IMR-90 (cell line): ENCODE measurements at regions not wholly inside any gene's neighbourhood (a gene's known extent, or its start where the extent isn't known, plus 50 kb on each side); places are given as distances from the start of the nearest gene placed in this dataset.

Experiments
- ATAC-seq: fragments of 200-7000 bp; cut with Tn5 transposase; 2 replicates; pipeline ENCODE4 v1.9.1; 2020; ENCODE audit warnings: low read depth, mild to moderate bottlenecking, moderate library complexity
- BruUV-seq: library from RNA; stranded (reverse); fragments of 400-500 nt; replicated peaks from 2 replicates; lab custom pipeline; 2021; lab: Mats Ljungman, UMichigan
- CTCF ChIA-PET: fragments of 300-600 bp; formaldehyde crosslinking; extraction: SDS; loops from one replicate; lab custom pipeline; 2021; ENCODE audit warnings: antibody characterized with exemption; lab: Yijun Ruan, JAX
- POLR2A ChIA-PET: fragments of 300-600 bp; sonication (Branson Sonifier 250); formaldehyde crosslinking; loops from one replicate; lab custom pipeline; 2022; ENCODE audit warnings: antibody characterized with exemption; ENCODE audit not compliant: unreplicated experiment; lab: Charles Lee
- DNase-seq: peaks from one replicate; pipeline ENCODE4 v3.0.0; 2013
- H2AFZ ChIP-seq: replicated peaks from 2 replicates; pipeline ENCODE3; 2013; ENCODE audit warnings: low read length, mild to moderate bottlenecking; ENCODE audit not compliant: poor library complexity
- H2AK5ac ChIP-seq: 2 replicates; pipeline ENCODE4 v1.6.1; 2013; ENCODE audit warnings: low read depth, low read length, inconsistent platforms
- H2AK9ac ChIP-seq: replicated peaks from 2 replicates; pipeline ENCODE3; 2013; ENCODE audit warnings: mild to moderate bottlenecking, low read depth, low read length, moderate library complexity; ENCODE audit not compliant: poor library complexity
- H2BK120ac ChIP-seq: 2 replicates; pipeline ENCODE4 v1.6.1; 2013; ENCODE audit warnings: low read depth, low read length, inconsistent platforms
- H2BK15ac ChIP-seq: 3 replicates; pipeline ENCODE4 v1.6.1; 2013; ENCODE audit warnings: low read depth, low read length, inconsistent platforms
- H2BK20ac ChIP-seq: 2 replicates; pipeline ENCODE4 v1.6.1; 2013; ENCODE audit warnings: low read depth, mild to moderate bottlenecking, inconsistent platforms, low read length, moderate library complexity
- H2BK5ac ChIP-seq: 2 replicates; pipeline ENCODE4 v1.6.1; 2013; ENCODE audit warnings: mild to moderate bottlenecking, low read depth, low read length, inconsistent platforms; ENCODE audit not compliant: poor library complexity, severe bottlenecking
- H3K14ac ChIP-seq: replicated peaks from 2 replicates; pipeline ENCODE4 v1.6.1; 2013; ENCODE audit warnings: low read depth, low read length, inconsistent platforms
- H3K18ac ChIP-seq: 2 replicates; pipeline ENCODE4 v1.6.1; 2013; ENCODE audit warnings: low read depth, low read length, control low read depth
- H3K23ac ChIP-seq: 2 replicates; pipeline ENCODE4 v1.6.1; 2013; ENCODE audit warnings: low read depth, low read length, inconsistent platforms
- H3K27ac ChIP-seq: 2 replicates; pipeline ENCODE4 v1.5.1; 2013; ENCODE audit warnings: mild to moderate bottlenecking, control low read depth, low read length; ENCODE audit not compliant: insufficient read depth
- H3K27me3 ChIP-seq: 2 replicates; pipeline ENCODE4 v1.6.1; 2013; ENCODE audit warnings: low read length; ENCODE audit not compliant: control insufficient read depth, insufficient read depth
- H3K36me3 ChIP-seq: 2 replicates; pipeline ENCODE4 v1.6.1; 2013; ENCODE audit warnings: low read length, mixed read lengths; ENCODE audit not compliant: control insufficient read depth, insufficient read depth
- H3K4ac ChIP-seq: 2 replicates; pipeline ENCODE4 v1.6.1; 2013; ENCODE audit warnings: low read depth, low read length, inconsistent platforms
- H3K4me1 ChIP-seq: 2 replicates; pipeline ENCODE4 v1.6.1; 2013; ENCODE audit warnings: low read length, mixed read lengths; ENCODE audit not compliant: control insufficient read depth, insufficient read depth
- H3K4me2 ChIP-seq: 2 replicates; pipeline ENCODE4 v1.6.1; 2013; ENCODE audit warnings: low read depth, mild to moderate bottlenecking, control low read depth, low read length, moderate library complexity
- H3K4me3 ChIP-seq: 2 replicates; pipeline ENCODE4 v1.5.1; 2013; ENCODE audit warnings: low read depth, mild to moderate bottlenecking, control low read depth, low read length, moderate library complexity; ENCODE audit not compliant: insufficient read depth
- H3K56ac ChIP-seq: 2 replicates; pipeline ENCODE4 v1.6.1; 2013; ENCODE audit warnings: low read length, inconsistent platforms; ENCODE audit not compliant: insufficient read depth; ENCODE audit errors: extremely low read depth
- H3K79me1 ChIP-seq, 2 experiments: 2 replicates each; pipeline ENCODE4 v1.6.1; 2013; ENCODE audit warnings: low read length in 2 of 2, inconsistent platforms in 1 of 2, low read depth in 1 of 2
- H3K9ac ChIP-seq: 2 replicates; pipeline ENCODE4 v1.6.1; 2013; ENCODE audit warnings: low read depth, low read length, control low read depth
- H3K9me1 ChIP-seq: 2 replicates; pipeline ENCODE4 v1.6.1; 2013; ENCODE audit warnings: low read length, inconsistent platforms; ENCODE audit not compliant: insufficient read depth
- H3K9me3 ChIP-seq: 2 replicates; pipeline ENCODE4 v1.6.1; 2013; ENCODE audit warnings: low read length; ENCODE audit not compliant: control insufficient read depth, insufficient read depth
- H4K20me1 ChIP-seq: 2 replicates; pipeline ENCODE4 v1.6.1; 2013; ENCODE audit warnings: low read length, inconsistent platforms; ENCODE audit not compliant: insufficient read depth
- H4K5ac ChIP-seq: 2 replicates; pipeline ENCODE4 v1.6.1; 2013; ENCODE audit warnings: mild to moderate bottlenecking, low read depth, low read length, control low read depth
- H4K8ac ChIP-seq, 2 experiments: 2 replicates each; pipeline ENCODE4 v1.6.1; 2013; ENCODE audit warnings: low read depth in 2 of 2, low read length in 2 of 2, control low read depth in 1 of 2, inconsistent platforms in 1 of 2
- H4K91ac ChIP-seq: 2 replicates; pipeline ENCODE4 v1.6.1; 2013; ENCODE audit warnings: low read depth, low read length, inconsistent platforms; ENCODE audit not compliant: insufficient read depth
- CEBPB ChIP-seq: IDR thresholded peaks from 2 replicates; pipeline ENCODE4 v1.6.1; 2012; ENCODE audit warnings: low read depth, low read length, improper control_type of control experiment
- CHD1 ChIP-seq: IDR thresholded peaks from 2 replicates; pipeline ENCODE4 v1.6.1; 2012; ENCODE audit warnings: low read depth, low read length, improper control_type of control experiment
- FOS ChIP-seq: fragments of 150-350 bp; IDR thresholded peaks from 2 replicates; pipeline ENCODE4 v1.6.1; 2016; ENCODE audit warnings: low read depth, low read length
- MAZ ChIP-seq: IDR thresholded peaks from 2 replicates; pipeline ENCODE4 v1.6.1; 2012; ENCODE audit warnings: low read depth, mild to moderate bottlenecking, low read length, improper control_type of control experiment, moderate library complexity, borderline replicate concordance
- NFE2L2 ChIP-seq: fragments of 150-350 bp; IDR thresholded peaks from 2 replicates; pipeline ENCODE4 v1.6.1; 2016; ENCODE audit warnings: low read depth, mild to moderate bottlenecking, low read length
- RAD21 ChIP-seq: IDR thresholded peaks from 2 replicates; pipeline ENCODE4 v1.6.1; 2012; ENCODE audit warnings: low read length, improper control_type of control experiment
- RFX5 ChIP-seq: IDR thresholded peaks from 2 replicates; pipeline ENCODE4 v1.8.0; 2012; ENCODE audit warnings: low read depth, mild to moderate bottlenecking, low read length, moderate library complexity
- SMC3 ChIP-seq: fragments of 150-350 bp; IDR thresholded peaks from 2 replicates; pipeline ENCODE4 v1.6.1; 2016; ENCODE audit warnings: low read depth, mild to moderate bottlenecking, antibody characterized with exemption, low read length, moderate library complexity
- WGBS, 2 experiments: methylation state at CpG; one replicate each; pipeline versions ENCODE4 v1.1.5 to v1.1.7; 2013; ENCODE audit warnings: missing lambda C conversion rate in 2 of 2; ENCODE audit not compliant: insufficient read length in 1 of 2; ENCODE audit errors: extremely low coverage in 2 of 2; 5-methylcytosine and 5-hydroxymethylcytosine counted together
- dilution Hi-C: fragments of 300-500 bp; cut with HindIII; formaldehyde crosslinking; loops from one replicate; pipeline ENCODE4 v1.14.3; 2018; ENCODE audit warnings: low sequenced_read_pairs; ENCODE audit not compliant: unreplicated experiment
- in situ Hi-C: fragments of 300-500 bp; cut with MboI; formaldehyde crosslinking; loops from 3 replicates; pipeline ENCODE4 v1.14.3; 2019; ENCODE audit warnings: low sequenced_read_pairs, inconsistent platforms, mixed read lengths
- intact Hi-C: fragments of 100-400 bp; cut with micrococcal nuclease; formaldehyde crosslinking; loops from 2 replicates; pipeline ENCODE4 v1.10.0; 2022
- TF ChIP-seq, protein P1 (sequence below): conservative IDR thresholded peaks from 2 replicates; pipeline ENCODE4 v1.5.1; 2012; ENCODE audit warnings: mild to moderate bottlenecking, low read depth, low read length, improper control_type of control experiment
- TF ChIP-seq, protein P2 (sequence below): fragments of 150-350 bp; IDR thresholded peaks from 2 replicates; pipeline ENCODE4 v1.6.1; 2017; ENCODE audit warnings: mild to moderate bottlenecking, antibody characterized with exemption, low read length, low read depth

DNA sequence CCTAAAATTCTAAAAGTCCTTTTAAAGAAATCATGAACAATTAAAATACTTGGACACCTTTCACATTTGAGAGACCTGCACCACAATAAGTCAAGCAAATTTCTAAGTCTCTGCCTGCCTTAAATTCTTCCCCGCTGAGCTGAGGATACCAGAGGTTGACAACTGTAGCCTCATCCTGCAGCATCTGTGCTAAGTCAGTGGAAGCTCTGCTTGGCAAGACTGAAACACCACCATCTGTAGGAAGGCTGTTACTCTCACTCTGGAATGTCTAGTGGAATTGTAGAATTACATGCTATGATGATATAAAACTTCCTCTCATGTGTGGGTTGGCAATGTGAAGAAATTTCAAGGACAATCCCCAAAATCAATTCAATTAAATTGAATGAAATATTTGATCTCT is 1756.5 kb downstream of the NCAM2 start:
- no peaks in the 10 kb centered on the region for H4K20me1 ChIP-seq
- dilution Hi-C loops: no loop called here
- no peaks in the 10 kb centered on the region for H3K36me3 ChIP-seq
- BruUV-seq: no TSS peak
- no peak overlapping the region for H3K4me3 ChIP-seq
- H3K4ac ChIP-seq: no peak overlapping the region
- H3K27me3 ChIP-seq: no peaks in the 10 kb centered on the region
- H3K23ac ChIP-seq: no peak overlapping the region
- H4K91ac ChIP-seq: no peak overlapping the region
- no peaks in the 10 kb centered on the region for H3K4me1 ChIP-seq
- ATAC-seq: no peak
- no peak overlapping the region for H3K18ac ChIP-seq
- intact Hi-C loops: no loop called here
- peaks cover 4% of the 10 kb centered on the region for H3K9me3 ChIP-seq
- H3K4me2 ChIP-seq: no peak overlapping the region
- no peak overlapping the region for H3K56ac ChIP-seq
- TF ChIP-seq, protein P1, sequence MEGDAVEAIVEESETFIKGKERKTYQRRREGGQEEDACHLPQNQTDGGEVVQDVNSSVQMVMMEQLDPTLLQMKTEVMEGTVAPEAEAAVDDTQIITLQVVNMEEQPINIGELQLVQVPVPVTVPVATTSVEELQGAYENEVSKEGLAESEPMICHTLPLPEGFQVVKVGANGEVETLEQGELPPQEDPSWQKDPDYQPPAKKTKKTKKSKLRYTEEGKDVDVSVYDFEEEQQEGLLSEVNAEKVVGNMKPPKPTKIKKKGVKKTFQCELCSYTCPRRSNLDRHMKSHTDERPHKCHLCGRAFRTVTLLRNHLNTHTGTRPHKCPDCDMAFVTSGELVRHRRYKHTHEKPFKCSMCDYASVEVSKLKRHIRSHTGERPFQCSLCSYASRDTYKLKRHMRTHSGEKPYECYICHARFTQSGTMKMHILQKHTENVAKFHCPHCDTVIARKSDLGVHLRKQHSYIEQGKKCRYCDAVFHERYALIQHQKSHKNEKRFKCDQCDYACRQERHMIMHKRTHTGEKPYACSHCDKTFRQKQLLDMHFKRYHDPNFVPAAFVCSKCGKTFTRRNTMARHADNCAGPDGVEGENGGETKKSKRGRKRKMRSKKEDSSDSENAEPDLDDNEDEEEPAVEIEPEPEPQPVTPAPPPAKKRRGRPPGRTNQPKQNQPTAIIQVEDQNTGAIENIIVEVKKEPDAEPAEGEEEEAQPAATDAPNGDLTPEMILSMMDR: no peak
- TF ChIP-seq CEBPB: no peak
- TF ChIP-seq MAZ: no peak
- no peak for TF ChIP-seq NFE2L2
- no peak for TF ChIP-seq RAD21
- no peak for TF ChIP-seq FOS
- TF ChIP-seq, protein P2, sequence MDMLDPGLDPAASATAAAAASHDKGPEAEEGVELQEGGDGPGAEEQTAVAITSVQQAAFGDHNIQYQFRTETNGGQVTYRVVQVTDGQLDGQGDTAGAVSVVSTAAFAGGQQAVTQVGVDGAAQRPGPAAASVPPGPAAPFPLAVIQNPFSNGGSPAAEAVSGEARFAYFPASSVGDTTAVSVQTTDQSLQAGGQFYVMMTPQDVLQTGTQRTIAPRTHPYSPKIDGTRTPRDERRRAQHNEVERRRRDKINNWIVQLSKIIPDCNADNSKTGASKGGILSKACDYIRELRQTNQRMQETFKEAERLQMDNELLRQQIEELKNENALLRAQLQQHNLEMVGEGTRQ: no peak
- no peak for TF ChIP-seq CHD1
- TF ChIP-seq RFX5: no peak
- TF ChIP-seq SMC3: no peak
- H3K9ac ChIP-seq: no peak overlapping the region
- in situ Hi-C loops: no loop called here
- WGBS, 2 experiments: no CpG with 5 or more reads among the region's 1 CpG
- no peak overlapping the region for H2BK5ac ChIP-seq
- no peak overlapping the region for H4K5ac ChIP-seq
- H2BK120ac ChIP-seq: no peak overlapping the region
- CTCF ChIA-PET: no interaction called here
- no peaks in the 10 kb centered on the region for H3K9me1 ChIP-seq
- H2AK9ac ChIP-seq: no peak overlapping the region
- no peak overlapping the region for H3K27ac ChIP-seq
- no peak overlapping the region for H2AK5ac ChIP-seq
- no peak for DNase-seq
- POLR2A ChIA-PET: no interaction called here
- no peak overlapping the region for H2BK15ac ChIP-seq
- H3K14ac ChIP-seq: no peak overlapping the region
- H4K8ac ChIP-seq: no peak overlapping the region
- H2BK20ac ChIP-seq: no peak overlapping the region
- no peaks in the 10 kb centered on the region for H3K79me1 ChIP-seq
- no peak overlapping the region for H2AFZ ChIP-seq
